GM21786 (cell line): ENCODE measurements at regions not wholly inside any gene's neighbourhood (a gene's known extent, or its start where the extent isn't known, plus 50 kb on each side); places are given as distances from the start of the nearest gene placed in this dataset.

Experiments used
- ATAC-seq: cut with Tn5 transposase; IDR thresholded peaks from one replicate; pipeline ENCODE4 v1.9.1; 2021; ENCODE audit not compliant: unreplicated experiment

DNA sequence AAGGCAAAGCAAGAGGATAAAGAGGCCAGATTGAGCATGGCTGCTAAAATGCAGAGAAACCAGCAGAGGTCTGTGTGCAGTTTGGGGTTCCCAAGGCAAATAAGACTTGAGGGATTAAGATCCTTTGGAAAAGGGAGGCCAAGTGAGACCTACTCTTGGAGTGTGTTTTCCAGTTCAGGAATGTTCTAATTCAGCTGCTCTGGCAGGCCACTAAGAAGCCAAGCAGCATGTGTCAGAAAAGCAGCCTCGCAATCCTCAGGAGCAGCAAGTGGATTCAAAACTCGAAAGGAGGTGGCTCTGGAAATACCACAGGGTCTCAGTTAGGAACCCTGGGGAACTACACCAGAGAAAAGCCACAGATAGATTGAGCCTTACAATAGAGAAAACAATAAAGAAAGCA lies 569.2 kb downstream of the METTL4 start:
- ATAC-seq, result no peak

DNA sequence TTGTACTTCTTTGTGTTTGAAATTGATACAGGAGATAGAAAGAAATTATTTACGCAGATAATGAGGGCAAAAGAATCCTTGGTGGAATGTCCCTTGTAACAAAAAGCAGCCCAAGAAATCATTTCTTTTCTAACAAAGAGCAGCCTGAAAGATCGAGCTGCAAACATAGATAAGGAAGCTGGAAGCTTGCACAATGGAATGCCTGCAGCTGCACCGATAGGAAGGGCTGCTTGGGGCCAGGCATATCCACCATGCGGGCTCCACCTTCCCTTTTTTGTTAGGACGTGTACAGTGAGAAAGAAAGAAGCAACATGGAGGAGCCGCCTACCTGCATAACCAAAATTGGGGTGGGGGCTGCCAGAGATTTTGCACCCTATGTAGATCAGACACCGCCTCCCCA lies 568.7 kb downstream of the METTL4 start:
- ATAC-seq, result no peak

DNA sequence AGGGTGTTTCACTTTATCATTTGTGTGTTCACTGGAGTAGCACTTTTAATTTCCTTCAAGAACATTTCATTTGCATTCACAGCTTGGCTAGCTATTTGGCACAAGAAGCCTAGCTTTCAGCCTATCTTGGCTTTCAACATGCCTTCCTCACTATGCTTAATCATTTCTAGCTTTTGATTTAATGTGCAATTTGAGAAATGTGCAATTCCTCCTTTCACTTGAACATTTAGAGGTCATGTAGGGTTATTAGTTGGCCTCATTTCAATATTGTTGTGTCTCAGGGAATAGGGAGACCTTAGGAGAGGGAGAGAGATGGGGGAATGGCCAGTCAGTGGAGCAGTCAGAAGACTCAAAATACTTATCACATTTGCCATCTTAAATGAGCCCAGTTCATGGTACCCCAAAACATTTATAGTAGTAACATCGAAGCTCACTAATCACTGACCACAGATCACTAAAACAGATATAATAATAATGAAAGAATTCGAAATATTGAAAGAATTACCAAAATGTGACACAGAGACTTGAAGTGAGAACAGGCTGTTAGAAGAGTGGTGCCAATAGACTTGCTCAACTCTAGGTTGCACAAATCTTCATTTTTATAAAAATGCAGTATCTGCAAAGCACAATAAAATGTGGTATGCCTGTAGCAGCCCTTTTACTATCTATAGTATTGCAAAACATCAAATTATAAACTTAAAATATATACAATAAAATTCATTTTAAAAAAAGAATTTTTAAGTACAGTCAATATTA lies 561.2 kb downstream of the METTL4 start:
- ATAC-seq, result no peak

DNA sequence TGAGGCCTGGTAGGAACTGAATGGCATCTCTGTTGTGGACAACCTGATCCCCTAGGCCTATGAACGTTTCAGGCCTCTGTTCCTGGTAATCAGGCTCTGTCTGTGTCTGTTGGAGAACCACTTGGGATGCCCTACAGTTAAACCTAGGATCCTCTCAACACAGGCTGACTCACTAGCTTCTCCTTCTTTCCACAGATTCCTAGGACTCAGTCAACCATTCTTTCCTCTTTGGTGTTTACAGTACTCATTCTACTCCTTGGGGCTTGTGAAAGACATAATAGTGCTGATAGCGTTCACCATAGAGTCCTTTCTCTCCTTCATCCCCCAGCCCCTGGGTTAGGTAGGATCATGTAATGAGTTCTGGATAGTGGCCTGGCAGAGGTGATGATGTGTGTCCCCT lies 544.3 kb downstream of the METTL4 start:
- ATAC-seq, result no peak

DNA sequence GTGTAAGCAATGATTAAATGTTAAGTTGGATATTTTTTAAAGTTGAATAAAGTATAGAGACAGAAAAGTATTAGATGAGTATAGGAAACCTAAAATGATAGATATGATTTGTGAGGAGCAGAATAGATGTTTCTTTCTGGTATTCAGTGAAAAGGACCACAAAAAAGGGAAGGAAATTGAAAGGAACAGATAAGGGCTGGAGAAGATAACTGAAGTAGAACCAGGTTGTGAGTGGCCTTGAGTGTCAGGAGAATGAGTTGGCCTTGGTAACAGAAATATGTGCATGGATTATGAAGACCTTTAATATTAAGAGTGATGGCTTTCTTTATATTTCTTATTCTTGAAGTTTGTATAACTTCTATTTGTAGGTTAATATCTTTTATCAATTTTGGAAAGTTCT lies 543.5 kb downstream of the METTL4 start:
- no peak for ATAC-seq

DNA sequence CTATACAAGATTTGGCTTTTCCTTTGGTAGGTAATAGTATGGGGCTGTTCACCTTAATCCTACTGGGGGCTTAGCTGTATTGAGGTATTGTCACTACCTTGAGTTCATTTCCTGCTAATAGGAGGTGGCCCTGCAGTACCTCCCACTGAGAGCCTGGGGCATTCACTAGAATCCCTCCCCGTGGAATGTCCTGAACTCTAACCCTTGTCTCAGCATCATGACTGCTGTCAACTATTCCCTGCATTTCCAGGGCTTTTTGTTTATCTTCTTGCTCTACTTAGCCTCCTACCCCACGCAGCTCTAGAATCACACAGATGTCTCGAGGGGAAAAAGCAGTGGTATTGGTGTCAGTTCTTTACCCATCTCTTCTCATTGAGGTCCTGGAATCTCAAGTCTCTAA lies 542.3 kb downstream of the METTL4 start:
- no peak for ATAC-seq

DNA sequence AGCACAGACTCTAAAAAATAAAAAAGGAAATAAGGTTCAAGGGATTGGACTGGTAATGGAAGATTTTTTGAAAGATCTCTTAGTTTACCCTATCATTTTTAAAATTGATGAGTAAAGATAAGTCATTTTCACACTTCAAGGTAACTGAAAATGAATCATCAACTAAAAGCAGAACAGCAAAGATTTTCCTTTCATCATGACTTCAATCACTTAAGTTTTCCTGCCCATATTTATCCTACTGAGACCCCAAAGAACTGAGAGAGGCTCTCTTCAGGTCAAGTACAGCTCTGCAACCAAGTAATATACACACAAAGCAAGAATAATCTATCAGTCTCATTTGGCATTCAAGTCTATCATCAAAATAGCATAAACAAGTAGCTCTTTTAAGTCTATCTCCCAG lies 540.7 kb downstream of the METTL4 start:
- ATAC-seq, result no peak

DNA sequence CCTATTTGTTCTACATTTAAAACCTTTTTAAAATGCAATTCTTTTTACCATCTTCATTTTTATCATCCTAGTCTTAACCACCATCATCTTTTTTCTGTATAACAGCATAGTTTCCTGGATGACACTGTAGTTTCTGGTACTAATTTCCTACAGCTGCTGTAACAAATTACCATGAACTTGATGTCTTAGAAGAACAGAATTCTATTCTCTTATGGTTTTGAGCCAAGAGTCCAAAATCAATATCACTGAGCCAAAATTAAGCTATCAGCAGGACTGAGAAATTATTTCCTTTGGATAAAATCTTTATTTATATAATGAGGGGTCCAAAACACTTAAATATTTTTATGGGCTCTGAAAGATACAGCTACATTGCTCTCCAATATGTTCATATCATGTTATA lies 539.3 kb downstream of the METTL4 start:
- ATAC-seq, result no peak

DNA sequence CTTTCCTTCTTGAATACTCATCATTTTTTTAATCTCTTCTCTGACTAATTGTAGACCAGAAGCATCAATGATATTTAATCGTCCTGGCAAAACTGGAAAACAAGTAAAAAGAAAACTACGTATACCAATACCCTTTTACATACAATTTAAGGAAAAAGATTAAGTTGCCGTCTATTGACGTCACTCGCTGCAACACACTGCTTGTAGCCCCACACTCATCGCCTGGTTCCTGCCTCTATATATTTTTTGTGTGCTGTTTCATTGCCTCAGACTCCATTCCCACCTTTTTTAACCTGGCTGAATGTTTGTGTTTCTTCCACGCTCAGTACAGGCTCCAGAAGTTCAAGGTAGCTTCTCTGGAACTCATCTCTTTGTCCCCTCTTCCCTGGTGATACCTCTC lies 536.2 kb downstream of the METTL4 start:
- no peak for ATAC-seq

DNA sequence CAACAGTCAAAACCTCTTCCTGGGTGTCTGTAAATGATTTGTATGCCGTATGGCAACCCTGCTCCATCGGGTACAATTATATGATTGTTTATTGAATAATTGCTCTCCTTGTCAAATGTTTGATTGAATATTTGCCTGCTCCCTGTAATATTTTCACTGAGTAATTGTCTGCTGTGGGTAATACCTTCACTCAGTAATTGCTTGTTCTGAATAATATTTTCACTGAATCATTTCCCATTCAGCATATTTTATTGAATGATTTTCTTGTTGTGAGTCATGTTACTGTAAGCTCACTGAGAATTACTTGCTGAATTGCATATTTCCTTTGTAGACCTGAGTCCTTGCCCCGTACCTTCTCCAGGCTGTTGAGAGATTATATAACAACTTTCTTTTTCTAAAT lies 535.2 kb downstream of the METTL4 start:
- ATAC-seq, result no peak

DNA sequence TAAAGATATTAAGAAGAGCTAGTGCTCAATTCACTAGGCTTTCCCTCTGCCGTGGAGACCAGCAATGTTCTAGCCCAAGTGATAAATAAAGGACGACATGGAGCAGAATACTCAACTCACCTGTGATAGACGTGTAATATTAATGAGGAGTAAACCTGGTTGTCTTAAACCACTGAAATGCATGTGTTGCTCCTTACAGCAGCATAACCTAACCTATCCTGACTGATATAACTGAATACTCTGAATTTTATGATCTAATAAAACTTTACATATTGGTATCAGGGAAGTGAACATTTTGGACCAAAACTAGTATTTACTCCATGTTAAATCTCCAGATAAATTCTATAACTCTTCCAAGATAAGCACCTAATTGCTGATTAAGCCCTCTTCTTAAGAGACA lies 531.0 kb downstream of the METTL4 start:
- no peak for ATAC-seq

DNA sequence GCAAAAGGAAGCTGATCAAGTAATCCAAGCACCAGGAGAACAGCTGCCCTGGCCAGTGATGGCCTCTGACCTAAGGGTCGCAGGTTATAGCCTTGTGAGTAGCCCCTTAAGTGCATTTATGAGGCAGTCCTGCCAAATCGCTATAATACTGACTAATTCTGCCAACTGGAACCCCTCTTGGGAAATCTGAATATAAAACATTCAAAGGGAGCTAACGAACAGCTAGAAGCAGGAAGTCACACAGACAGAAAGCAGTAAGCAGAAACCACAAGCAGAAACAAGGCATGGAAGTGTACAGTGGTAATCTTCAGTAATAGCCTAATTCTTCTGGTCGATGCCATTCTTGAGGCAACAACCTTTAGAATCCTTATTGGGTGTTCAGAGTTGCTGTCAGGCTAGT lies 521.3 kb downstream of the METTL4 start:
- ATAC-seq, result no peak

DNA sequence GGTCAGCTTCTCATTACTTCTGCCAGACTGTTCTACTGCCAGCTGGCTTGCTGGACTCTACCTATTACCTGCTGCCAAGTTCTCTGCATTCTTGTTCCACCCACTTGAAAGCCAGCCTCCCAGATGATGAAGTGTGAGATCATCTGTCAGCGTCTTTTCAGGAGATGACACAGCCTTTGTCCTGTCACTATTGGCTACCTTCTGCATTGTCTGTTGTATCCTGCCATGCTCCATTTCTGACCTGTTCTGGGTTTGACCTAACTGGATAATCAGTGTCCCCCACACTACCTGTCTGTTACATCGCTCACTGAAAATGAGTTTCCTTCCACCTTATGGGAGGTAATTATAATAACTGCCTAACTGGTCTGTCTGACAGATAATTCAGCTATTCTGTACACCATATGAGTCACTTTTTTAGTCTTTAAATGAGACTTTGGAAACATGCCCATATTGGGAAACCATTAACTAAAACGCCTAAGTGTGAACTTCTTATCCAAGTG lies 520.6 kb downstream of the METTL4 start:
- no peak for ATAC-seq

DNA sequence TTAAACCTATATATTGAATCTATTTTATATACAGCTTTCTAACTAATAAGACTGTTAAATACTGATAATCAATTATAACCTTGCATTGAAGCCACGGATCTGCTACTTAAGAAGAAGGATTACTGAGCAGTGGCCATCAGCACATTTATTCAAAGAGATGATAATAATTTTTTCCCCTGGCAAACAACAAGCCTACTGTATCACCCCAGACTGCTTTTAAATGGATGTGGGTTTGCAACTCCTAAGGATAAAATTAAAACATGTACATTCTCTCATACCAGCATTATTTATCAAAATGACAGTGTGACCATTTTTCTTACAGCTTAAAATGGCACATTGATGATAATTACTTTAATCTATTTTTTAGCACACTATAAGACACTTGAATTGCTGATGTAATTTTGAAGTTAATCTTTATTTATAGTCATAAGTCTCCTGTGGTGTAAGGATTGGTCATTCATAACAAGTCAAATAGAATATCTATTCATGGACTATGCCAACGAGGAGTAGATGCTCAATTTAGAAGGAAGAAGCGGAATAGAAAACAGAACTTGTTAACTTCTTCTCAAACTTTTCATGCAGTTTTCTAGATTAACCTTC lies 517.7 kb downstream of the METTL4 start:
- ATAC-seq, result no peak

DNA sequence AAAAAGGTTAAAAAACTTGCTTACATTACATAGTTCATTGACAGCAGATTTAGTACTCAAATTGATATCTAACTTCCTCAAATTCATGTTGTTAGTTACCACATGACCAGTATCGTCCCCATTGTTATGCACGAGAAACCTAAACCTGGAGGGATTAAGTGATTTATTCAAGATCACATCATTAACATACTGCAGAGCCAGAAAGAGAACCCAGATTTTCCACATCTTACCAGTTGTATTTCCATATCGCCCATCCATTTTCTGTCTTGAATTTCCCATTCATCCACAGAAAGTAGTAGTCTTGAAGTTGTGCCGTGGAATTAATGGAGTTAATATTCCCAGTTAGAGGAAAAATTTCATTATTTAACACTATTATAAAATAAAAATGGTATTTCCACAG lies 512.0 kb downstream of the METTL4 start:
- ATAC-seq, result no peak

DNA sequence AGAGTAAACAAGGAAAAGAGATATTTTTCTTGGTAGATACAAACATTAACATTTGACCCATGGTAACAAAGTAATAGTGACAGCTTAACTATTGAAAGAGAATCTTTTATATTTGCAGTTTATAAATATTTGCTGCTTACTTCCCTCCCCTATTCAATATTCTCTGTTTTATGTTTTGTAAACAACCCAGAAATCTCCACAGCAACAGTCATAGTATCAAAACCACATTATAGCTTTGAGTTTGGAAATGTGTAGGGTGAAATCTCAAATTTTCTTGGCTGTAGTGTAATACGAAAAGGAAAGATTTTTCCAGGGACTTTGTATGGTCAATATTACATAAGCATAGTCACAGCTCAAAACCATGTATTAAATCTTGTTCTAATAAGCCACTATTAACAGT lies 511.2 kb downstream of the METTL4 start:
- ATAC-seq, result no peak

DNA sequence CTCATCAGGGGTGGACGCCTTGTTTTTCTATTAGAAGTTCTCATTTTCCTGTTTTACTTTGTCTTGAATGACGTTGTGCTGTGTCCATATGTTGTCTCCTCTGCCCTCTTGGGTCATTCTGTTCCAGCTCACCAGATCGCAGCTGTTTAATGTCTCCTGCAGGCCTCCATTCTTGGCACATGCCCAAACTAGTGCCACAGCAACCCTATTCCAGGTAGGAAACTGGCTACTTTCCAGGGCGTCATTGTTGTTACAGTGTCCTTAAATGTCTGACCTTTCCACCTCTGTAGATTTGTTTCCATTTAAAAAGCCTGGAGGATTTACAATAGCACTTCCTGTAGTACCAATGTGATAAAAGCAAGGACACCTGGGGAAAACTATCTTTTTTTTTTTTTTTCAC lies 500.7 kb downstream of the METTL4 start:
- no peak for ATAC-seq

DNA sequence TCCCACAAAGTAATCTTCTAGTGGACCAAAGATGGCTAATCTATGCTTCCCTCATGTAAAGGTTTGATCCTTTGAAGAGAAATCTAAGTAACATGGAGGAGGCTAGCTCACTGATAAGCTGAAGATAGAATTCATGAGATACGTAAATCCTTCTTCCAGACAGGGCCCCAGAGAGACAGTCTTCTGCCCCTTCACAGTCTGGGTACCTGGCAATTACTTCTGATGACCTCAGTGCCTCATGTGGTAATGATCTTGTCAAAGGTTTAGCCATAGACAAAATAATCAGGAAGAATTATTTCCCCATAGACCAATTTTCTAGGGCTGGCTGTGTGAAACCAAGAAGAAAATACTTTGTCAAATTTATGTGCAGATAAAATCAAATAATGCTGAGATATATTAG lies 495.8 kb downstream of the METTL4 start:
- no peak for ATAC-seq

DNA sequence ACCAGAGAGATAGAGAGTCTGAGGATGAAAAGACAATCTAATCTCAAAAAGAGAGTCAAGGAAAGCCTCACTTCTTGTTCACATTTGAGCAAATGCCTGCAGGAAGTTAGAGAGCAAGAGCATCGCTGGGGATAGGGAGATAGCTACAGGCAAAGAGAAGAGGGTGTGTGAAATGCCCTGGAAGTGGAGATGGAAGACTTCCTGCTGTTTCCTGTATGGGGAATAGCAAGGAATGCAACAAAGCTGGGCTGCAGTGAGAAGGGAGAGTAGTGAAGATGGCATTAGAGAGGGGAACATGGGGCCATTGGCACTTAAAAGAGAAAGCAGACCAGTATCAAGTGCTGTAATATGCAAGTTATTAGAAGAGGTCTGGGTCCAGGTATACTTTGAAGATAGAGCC lies 488.6 kb downstream of the METTL4 start:
- ATAC-seq, result no peak

DNA sequence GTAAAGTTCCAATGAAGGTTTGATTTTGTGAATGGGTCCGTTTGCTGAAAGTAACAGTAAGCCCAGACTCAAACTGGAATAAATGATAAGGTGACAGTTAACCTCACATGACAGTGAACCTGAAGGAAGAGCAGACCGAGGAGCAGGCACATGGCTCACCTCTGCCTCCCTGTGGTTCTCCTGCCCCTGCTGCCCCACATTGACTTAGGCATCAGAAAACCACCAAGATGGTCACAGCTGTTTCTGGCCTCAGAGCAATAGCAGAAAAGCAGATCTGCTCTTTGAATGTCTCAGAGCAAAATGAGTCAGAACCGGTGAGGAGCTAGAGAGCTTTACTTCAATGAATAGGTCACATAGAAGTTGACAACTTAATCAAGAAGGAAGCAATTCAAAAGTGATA lies 487.6 kb downstream of the METTL4 start:
- no peak for ATAC-seq

DNA sequence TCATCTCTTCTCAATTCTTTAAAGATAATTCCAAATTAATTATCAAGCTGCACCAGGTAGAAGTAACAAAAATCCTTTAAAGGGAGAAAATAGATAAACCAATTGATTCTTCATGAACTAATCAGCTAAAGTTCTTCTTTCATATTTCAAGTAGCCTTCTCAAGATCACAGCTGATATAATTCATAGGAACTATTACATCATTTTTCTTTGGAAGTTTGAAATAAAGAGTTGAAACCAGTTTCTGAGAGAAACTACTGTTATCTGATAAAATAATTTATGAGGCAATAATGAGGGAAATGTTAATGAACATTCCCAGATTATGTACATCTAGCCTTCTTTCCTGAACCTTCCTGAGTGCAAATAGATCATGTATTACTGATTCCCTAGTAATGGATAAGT lies 484.9 kb downstream of the METTL4 start:
- no peak for ATAC-seq

DNA sequence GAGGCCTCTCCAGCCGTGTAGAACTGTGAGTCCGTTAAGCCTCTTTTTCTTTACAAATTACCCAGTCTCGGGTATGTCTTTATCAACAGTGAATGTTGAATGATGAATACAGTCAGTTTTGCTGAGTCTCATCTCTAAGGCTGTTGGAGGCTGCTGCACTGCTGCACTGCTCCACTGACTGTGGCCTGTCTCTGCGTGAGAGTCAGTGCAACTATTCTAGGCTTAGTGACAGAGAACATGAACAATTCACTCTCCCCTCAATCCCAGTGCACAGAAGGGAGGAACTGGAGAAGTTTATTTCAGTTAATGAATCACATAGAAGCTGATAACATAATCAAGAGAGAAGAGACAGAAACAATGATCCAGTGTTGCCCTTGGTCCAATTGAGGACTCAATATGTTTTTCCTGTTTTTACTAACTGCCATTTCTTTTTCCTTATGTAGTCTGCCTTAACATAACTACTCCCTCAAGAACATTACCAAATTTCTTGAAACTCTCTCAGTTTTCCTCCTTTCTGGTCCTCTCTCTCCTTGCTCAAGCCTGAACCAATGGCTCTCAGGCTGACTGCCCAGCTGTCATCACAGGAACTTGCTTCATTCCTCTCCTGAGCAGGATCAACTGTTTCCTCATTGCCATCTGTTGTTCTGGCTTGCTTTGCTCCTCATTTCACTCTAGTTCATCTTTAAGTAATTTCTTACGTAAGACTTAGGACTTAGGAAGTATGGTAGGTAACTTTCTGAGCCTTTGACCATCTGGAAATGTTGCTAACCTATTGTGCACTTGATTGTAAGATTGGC lies 483.2 kb downstream of the METTL4 start:
- no peak for ATAC-seq
